ENCODE measurements at regions not wholly inside any gene's neighbourhood (a gene's known extent, or its start where the extent isn't known, plus 50 kb on each side); places are given as distances from the start of the nearest gene placed in this dataset.

DNA sequence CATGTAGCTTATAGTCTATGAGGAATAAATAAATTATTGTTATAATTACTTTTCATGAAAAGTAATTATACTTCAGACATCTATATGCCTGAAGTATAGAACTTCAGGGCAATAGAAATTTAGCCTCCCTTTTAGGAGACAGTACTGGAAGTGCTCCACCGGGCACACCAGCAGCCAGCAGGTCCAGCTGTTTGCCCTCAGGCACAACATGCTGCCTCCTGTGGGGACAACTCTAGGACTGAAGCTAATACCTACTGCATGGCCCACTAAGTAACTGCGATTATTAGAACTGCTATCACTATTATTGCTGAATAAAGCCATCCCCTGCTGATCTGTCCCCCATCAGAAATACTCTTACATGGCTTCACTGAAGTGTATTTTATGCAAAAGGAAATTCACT lies 329.6 kb downstream of the MED10 start:
- no peak overlapping the region for H3K4me3 ChIP-seq (ENCODE audit: low read depth, low read length)
- ChIA-PET POLR2A (no interaction called here), CTCF (no interaction called here)
- no peak for TF ChIP-seq CTCF (IDR thresholded peaks at IDR 0.05; ENCODE audit: insufficient read depth, low read length, missing control alignments)
- no peak for DNase-seq (ENCODE audit: low read depth, low spot score)

- POLR2A ChIA-PET, result no interaction called here
- no peak for DNase-seq (ENCODE audit: low read depth, low spot score)
- no peak overlapping the region for H3K4me3 ChIP-seq (ENCODE audit: low read depth, low read length)
- no peak for TF ChIP-seq CTCF (IDR thresholded peaks at IDR 0.05; ENCODE audit: insufficient read depth, low read length, missing control alignments)
- CTCF ChIA-PET, result no interaction called here
These were observed 331.9 kb downstream of the MED10 start for GRCh38 chr5:6046296-6046967.

GRCh38 chr5:6043491-6044310 lies 334.6 kb downstream of the MED10 start:
- no peak for DNase-seq (ENCODE audit: low read depth, low spot score)
- TF ChIP-seq CTCF (IDR thresholded peaks at IDR 0.05; ENCODE audit: insufficient read depth, low read length, missing control alignments), result no peak
- CTCF ChIA-PET, result no interaction called here
- POLR2A ChIA-PET, result no interaction called here
- no peak overlapping the region for H3K4me3 ChIP-seq (ENCODE audit: low read depth, low read length)

DNA sequence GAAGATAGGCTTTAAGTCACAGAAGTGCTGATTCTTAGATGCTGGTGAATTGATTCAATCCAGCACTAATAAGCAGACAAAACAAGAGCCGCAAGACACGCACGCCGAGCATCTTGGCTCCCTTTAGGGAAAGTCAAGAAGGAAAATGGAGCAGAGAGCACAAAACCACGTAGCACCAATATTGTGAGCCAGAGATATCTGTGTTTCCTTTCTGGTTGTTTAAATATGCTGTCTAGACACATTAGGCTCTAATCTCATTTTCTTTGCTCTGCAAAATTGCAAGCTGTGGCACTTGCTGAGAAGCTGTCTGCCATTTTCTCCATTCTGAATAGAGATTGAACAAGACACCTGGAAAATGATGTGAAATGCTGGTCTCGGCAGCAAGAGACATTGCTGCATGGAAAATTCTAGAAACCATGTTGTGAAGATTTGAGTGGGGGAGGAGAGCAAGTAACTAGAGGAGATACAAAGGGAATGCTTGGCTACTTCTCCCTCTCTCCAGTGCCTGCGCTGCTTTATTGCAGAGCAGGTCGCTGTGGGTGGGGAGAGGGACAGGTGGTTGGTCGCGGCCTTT lies 336.3 kb downstream of the MED10 start:
- CTCF ChIA-PET, result no interaction called here
- DNase-seq (ENCODE audit: low read depth, low spot score), result no peak
- TF ChIP-seq CTCF (IDR thresholded peaks at IDR 0.05; ENCODE audit: insufficient read depth, low read length, missing control alignments), result no peak
- POLR2A ChIA-PET, result no interaction called here
- H3K4me3 ChIP-seq (ENCODE audit: low read depth, low read length), result no peak overlapping the region

DNA sequence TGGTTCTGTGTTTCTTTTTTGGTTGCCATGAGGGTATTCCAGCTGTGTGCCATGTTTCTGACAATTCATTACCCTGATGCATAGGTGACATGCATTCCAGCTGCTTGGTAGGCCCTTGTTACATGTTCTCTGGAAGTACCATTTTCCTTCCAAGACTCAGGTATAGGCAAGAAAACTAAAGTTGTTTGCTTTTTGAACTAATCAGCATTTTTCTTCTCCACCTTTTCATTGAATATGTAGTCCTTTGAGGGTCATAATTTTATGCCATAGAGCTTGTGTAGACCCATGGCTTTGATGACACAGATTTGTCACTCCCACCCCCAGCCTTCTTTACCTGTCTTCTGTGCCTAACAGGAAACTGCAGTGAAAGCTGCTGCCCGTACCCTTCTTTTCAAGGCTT lies 339.2 kb downstream of the MED10 start:
- no peak for TF ChIP-seq CTCF (IDR thresholded peaks at IDR 0.05; ENCODE audit: insufficient read depth, low read length, missing control alignments)
- CTCF ChIA-PET, result no interaction called here
- H3K4me3 ChIP-seq (ENCODE audit: low read depth, low read length), result no peak overlapping the region
- no peak for DNase-seq (ENCODE audit: low read depth, low spot score)
- POLR2A ChIA-PET, result no interaction called here

- ChIA-PET CTCF (no interaction called here), POLR2A (no interaction called here)
- no peak overlapping the region for H3K4me3 ChIP-seq (ENCODE audit: low read depth, low read length)
- no peak for DNase-seq (ENCODE audit: low read depth, low spot score)
- no peak for TF ChIP-seq CTCF (IDR thresholded peaks at IDR 0.05; ENCODE audit: insufficient read depth, low read length, missing control alignments)
These were observed 342.3 kb downstream of the MED10 start for GRCh38 chr5:6036006-6036405.

Measured in AG04449 (cell line).